HG02798 (cell line): ENCODE measurements at regions not wholly inside any gene's neighbourhood (a gene's known extent, or its start where the extent isn't known, plus 50 kb on each side); places are given as distances from the start of the nearest gene placed in this dataset.
"Not testable (repeated sequence)": the region's sequence is repeated elsewhere in the genome, so short reads cannot be mapped to it uniquely, and the experiment has no call there.

ENCODE experiments used
- ATAC-seq: cut with Tn5 transposase; IDR thresholded peaks from one replicate; pipeline ENCODE4 v1.9.1; 2021; ENCODE audit warnings: mild to moderate bottlenecking; ENCODE audit not compliant: unreplicated experiment, poor library complexity

- no peak for ATAC-seq
Measured at GRCh38 chr12:18837505-18837904, 99.6 kb downstream of the CAPZA3 start.

GRCh38 chr12:18840997-18841396, 103.1 kb downstream of the CAPZA3 start:
- not testable (repeated sequence) for ATAC-seq

DNA sequence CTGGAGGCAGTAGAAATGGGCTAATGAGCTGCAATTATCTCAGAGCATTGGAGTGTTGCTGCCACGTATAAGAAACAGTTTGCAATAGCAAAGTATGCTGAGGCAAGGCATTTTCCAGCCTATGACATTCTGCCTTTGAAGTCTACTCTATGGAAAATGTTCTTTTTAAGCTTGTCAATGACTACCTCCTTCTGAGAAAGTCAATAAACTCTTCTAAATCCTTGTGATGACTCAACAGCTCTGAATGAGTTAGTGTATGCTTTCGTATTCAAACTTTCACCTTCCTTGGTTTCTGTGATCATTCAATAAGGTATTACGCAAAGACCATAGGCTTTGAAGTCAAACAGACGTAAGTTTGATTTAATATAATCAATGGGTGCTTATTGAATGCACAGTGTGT, 111.2 kb downstream of the CAPZA3 start:
- ATAC-seq, result no peak

GRCh38 chr12:18849761-18850160, 111.8 kb downstream of the CAPZA3 start:
- ATAC-seq, result no peak

DNA sequence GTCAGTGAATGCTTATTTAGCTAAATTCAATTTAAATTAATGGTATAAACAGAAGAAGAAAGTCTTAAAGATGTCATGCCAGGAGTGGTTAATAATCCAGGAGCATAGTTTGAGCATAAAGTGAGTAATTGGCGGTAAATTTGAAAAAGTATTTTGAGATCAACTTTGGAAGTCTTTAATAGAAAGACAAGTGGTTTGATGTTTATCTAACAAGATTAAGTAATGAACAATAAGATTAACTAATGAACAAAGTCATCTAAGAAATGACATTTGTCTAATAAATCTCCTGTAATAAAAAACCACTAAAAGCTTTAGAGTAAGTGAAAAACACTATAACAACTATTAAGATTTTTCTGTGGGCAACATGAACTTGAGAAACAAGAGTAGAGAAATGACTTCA, 112.8 kb downstream of the CAPZA3 start:
- no peak for ATAC-seq

DNA sequence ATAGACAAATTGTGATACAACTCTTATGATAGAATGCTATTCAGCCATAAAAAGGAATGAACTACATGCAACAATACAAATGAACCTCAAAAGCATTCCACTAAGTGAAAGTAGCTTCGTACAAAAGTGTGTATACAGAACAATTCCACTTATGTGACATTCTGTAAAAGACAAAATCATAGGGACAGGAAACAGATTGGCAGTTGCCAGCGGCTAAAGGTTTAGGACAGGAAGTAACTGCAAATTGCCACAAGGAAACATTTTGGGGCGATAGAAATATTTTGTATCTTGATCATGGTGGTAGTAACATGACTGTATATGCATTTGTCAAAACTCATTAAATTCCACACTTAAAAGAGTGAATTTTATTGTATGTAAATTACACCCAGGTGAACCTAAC, 113.4 kb downstream of the CAPZA3 start:
- ATAC-seq, result no peak

- no peak for ATAC-seq
Measured at GRCh38 chr12:18853570-18854366, 115.8 kb downstream of the CAPZA3 start.

GRCh38 chr12:18857656-18858055, 119.7 kb downstream of the CAPZA3 start:
- ATAC-seq, result no peak

- ATAC-seq, result no peak
Measured at GRCh38 chr12:18859400-18859799, 121.5 kb downstream of the CAPZA3 start.

DNA sequence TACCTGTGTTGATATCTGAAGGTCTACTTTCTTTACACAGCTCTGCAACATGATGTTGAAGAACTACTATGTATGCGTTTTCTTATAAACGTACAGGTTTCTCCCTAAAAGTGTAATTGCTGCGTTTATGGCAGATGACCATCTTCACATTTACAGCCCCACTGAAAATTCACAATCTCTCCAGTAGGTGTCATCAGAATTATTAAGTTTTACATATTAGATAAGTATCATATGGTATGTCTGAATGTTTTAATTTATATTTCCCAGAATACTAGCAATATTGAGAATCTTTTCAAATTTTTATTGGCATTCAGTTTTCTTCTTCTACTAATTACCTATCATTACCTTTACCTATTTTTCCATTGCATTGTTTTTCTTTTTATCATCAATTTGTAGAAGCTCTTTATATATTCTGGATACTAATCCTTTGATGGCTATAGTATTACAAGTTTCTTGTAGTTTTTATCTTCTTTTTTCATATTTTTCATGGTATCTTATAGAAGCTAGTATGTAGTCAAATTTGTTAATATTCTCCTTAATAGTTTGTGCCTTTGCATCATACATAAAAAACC, 123.5 kb downstream of the CAPZA3 start:
- no peak for ATAC-seq

DNA sequence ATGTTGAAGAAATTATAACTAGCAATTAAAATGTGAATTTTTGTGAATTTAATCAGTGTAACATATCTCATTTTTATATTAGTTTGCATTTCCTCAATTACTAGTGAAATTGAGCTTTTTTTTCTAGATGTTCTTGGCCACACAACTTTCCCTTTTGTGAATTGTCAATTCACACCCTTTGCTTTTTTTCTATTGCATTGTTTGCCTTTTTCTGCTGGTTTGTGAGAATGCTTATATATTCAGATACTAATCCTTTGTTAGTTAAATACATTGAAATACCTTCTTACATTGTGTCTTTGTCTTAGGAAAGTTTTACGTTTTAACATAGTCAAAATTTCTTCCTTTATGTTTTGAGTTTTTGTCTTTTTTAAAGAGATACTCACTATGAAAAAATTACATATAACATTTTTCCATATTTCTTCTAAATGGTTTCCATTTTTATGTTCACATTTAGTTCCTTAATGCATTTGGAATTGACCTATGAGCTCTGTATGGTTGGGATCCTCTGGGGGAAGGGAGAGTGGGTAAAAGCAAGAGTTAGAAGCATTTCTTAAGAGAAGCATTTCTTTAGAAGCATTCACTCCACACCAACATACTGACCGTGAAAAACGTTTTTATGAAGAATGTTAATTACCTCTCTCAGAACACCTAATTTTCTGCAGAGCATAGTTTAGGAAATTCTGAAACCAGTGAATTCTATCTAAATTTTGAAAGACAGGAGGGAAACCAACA, 126.0 kb downstream of the CAPZA3 start:
- no peak for ATAC-seq

GRCh38 chr12:18864900-18865561, 127.1 kb downstream of the CAPZA3 start:
- no peak for ATAC-seq

- no peak for ATAC-seq
Measured at GRCh38 chr12:18868717-18869116, 130.8 kb downstream of the CAPZA3 start.

- ATAC-seq, result no peak
Measured at GRCh38 chr12:18872770-18873169, 134.9 kb downstream of the CAPZA3 start.

GRCh38 chr12:18878676-18879180, 140.8 kb downstream of the CAPZA3 start:
- ATAC-seq, result no peak

DNA sequence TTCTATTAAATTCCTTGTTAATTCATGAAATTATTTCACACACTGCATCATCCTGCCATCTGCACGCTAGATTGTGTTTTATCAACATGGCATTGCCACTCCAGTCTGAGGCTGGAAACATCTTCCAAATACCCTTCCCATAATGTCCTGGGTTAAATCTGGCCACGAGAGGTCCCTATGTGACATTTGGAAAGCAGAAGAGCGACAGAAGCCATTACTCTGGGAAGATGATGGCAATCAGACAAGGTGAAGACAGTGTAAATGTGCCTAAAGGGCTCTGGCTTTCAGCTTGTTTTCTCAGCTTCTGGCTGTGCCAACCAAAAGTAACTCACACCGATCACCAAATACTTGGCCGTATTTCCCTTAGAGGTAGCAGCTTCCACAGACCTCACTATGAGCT, 144.8 kb downstream of the CAPZA3 start:
- no peak for ATAC-seq

DNA sequence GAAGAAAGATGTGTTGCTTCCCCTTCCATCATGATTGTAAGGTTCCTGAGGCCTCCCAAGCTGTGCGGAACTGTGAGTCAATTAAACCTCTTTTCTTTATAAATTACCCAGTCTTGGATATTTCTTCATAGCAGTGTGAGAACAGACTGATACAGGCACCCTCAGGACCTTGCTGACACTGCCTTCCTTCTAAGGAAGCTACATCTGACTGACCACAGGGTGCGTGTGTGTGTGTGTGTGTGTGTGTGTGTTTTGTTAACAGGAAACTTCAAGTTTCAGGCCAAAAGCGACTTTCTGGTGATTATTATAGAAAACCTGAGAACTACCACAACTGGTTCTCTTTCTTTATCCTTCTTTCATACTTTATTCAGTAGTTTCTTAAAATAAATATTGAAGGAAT, 149.0 kb downstream of the CAPZA3 start:
- ATAC-seq, result no peak

DNA sequence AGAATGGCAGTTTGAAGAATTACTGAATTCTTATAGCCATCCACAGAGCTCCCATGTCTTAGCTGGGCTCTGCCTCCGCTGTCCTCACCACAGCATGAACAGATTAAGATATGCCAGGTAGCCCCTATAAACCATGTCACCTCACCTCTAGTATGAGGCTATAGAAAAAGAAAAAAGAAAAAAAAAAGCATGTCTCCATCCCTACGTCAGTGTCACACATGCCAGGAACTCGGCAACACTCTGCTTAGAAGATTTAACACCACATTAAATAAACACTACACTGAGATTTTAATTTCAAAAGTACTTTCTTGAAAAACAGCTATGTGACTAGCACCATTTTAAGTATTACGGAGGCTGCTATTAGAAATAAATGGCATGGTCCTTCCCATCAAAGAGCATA, 149.4 kb downstream of the CAPZA3 start:
- ATAC-seq, result no peak

- no peak for ATAC-seq
Measured at GRCh38 chr12:18888047-18888446, 150.1 kb downstream of the CAPZA3 start.

GRCh38 chr12:18890621-18891020, 152.7 kb downstream of the CAPZA3 start:
- ATAC-seq, result not testable (repeated sequence)

GRCh38 chr12:18895540-18895939, 157.6 kb downstream of the CAPZA3 start:
- no peak for ATAC-seq
